Fibroblast of pulmonary artery (primary cell): ENCODE measurements at regions not wholly inside any gene's neighbourhood (a gene's known extent, or its start where the extent isn't known, plus 50 kb on each side); places are given as distances from the start of the nearest gene placed in this dataset.

Experiments used
- DNase-seq: peaks from one replicate; pipeline ENCODE4 v3.0.0-alpha.2; 2010; ENCODE audit warnings: low read depth
- H3K4me3 ChIP-seq: replicated peaks from 2 replicates; pipeline ENCODE4 v1.5.1; 2011; ENCODE audit warnings: low read depth, mild to moderate bottlenecking, control low read depth, low read length, moderate library complexity
- TF ChIP-seq, protein P1 (sequence below): IDR thresholded peaks from 2 replicates; pipeline ENCODE4 v1.5.1; 2011; ENCODE audit warnings: mild to moderate bottlenecking, control low read depth, low read length, inconsistent platforms; ENCODE audit errors: missing control alignments

- no peak for DNase-seq
- TF ChIP-seq, protein P1, sequence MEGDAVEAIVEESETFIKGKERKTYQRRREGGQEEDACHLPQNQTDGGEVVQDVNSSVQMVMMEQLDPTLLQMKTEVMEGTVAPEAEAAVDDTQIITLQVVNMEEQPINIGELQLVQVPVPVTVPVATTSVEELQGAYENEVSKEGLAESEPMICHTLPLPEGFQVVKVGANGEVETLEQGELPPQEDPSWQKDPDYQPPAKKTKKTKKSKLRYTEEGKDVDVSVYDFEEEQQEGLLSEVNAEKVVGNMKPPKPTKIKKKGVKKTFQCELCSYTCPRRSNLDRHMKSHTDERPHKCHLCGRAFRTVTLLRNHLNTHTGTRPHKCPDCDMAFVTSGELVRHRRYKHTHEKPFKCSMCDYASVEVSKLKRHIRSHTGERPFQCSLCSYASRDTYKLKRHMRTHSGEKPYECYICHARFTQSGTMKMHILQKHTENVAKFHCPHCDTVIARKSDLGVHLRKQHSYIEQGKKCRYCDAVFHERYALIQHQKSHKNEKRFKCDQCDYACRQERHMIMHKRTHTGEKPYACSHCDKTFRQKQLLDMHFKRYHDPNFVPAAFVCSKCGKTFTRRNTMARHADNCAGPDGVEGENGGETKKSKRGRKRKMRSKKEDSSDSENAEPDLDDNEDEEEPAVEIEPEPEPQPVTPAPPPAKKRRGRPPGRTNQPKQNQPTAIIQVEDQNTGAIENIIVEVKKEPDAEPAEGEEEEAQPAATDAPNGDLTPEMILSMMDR, result no peak
Measured at GRCh38 chr10:75332081-75332480, 69.5 kb downstream of the ZNF503 start.

DNA sequence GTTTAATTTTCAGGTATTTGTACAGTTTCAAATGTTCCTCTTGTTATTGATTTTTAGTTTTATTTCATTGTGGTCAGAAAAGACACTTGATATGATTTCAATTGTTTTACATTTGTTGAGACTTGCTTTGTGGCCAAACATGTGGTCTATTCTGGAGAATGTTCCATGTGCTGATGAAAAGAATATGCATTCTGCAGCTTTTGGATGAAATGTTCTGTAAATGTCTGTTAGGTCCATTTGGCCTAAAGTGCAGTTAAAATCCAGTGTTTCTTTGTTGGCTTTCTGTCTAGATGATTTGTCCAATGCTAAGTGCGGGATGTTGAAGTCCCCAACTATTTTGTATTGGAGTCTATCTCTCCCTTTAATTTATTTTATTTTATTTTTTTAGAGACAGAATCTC, 70.5 kb downstream of the ZNF503 start:
- DNase-seq, result no peak
- TF ChIP-seq, protein P1, result no peak
- H3K4me3 ChIP-seq, result no peak overlapping the region

More at GRCh38 chr10:75332081-75332480, 69.5 kb downstream of the ZNF503 start:
- no peak overlapping the region for H3K4me3 ChIP-seq

- TF ChIP-seq, protein P1, result no peak
- no peak for DNase-seq
- no peak overlapping the region for H3K4me3 ChIP-seq
Measured at GRCh38 chr10:75329190-75329745, 72.3 kb downstream of the ZNF503 start.

DNA sequence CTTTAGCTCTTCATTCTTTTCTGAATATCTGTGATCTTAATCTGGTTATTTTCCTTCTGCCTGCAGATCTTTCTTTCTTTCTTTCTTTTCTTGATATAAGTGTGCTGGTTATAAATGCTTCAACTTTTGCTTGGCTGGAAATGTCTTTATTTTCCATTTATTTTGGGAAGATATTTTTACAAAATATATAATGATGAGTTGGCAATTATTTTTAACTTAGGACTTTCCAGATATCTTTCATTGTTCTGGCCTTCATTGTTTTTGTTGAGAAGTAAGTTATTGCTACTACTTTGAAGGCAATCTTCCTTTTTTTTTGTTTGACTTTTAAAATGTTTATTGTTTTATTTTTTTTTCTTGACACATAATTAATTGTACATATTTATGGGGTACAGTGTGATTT, 75.3 kb downstream of the ZNF503 start:
- DNase-seq, result no peak
- H3K4me3 ChIP-seq, result no peak overlapping the region
- TF ChIP-seq, protein P1, result no peak

GRCh38 chr10:75319274-75319673, 82.3 kb downstream of the ZNF503 start:
- H3K4me3 ChIP-seq, result no peak overlapping the region
- DNase-seq, result no peak
- TF ChIP-seq, protein P1, result no peak

DNA sequence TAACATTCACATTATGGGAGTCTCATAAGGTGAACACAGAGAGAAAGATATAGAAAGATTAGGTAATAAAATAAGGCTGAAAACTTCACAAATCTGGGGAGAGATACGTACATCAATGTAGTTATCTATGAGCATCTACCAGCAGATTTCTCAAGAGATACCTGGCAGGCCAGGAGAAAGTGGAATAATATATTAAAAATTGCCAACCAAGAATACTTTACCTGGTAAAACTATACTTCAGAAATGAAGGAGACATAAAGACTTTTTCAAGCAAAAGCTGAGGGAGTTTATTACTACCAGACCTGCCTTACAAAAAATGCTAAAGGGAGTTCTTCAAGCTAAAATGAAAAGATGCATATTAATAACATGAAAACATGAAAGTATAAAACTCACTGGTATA, 78.8 kb upstream of the COMTD1 start:
- no peak for DNase-seq
- no peak overlapping the region for H3K4me3 ChIP-seq
- TF ChIP-seq, protein P1, result no peak

GRCh38 chr10:75312440-75312839, 76.7 kb upstream of the COMTD1 start:
- DNase-seq, result no peak
- TF ChIP-seq, protein P1, result no peak

More at GRCh38 chr10:75312440-75312839, 76.7 kb upstream of the COMTD1 start:
- no peak overlapping the region for H3K4me3 ChIP-seq
